ENCODE measurements at regions not wholly inside any gene's neighbourhood (a gene's known extent, or its start where the extent isn't known, plus 50 kb on each side); places are given as distances from the start of the nearest gene placed in this dataset.

GRCh38 chr2:215886022-215886421 lies 127.3 kb downstream of the MREG start:
- TF ChIP-seq, protein P1, sequence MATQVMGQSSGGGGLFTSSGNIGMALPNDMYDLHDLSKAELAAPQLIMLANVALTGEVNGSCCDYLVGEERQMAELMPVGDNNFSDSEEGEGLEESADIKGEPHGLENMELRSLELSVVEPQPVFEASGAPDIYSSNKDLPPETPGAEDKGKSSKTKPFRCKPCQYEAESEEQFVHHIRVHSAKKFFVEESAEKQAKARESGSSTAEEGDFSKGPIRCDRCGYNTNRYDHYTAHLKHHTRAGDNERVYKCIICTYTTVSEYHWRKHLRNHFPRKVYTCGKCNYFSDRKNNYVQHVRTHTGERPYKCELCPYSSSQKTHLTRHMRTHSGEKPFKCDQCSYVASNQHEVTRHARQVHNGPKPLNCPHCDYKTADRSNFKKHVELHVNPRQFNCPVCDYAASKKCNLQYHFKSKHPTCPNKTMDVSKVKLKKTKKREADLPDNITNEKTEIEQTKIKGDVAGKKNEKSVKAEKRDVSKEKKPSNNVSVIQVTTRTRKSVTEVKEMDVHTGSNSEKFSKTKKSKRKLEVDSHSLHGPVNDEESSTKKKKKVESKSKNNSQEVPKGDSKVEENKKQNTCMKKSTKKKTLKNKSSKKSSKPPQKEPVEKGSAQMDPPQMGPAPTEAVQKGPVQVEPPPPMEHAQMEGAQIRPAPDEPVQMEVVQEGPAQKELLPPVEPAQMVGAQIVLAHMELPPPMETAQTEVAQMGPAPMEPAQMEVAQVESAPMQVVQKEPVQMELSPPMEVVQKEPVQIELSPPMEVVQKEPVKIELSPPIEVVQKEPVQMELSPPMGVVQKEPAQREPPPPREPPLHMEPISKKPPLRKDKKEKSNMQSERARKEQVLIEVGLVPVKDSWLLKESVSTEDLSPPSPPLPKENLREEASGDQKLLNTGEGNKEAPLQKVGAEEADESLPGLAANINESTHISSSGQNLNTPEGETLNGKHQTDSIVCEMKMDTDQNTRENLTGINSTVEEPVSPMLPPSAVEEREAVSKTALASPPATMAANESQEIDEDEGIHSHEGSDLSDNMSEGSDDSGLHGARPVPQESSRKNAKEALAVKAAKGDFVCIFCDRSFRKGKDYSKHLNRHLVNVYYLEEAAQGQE (IDR thresholded peaks at IDR 0.05; ENCODE audit: insufficient replicate concordance, low read depth) = no peak
- TF ChIP-seq, protein P2, sequence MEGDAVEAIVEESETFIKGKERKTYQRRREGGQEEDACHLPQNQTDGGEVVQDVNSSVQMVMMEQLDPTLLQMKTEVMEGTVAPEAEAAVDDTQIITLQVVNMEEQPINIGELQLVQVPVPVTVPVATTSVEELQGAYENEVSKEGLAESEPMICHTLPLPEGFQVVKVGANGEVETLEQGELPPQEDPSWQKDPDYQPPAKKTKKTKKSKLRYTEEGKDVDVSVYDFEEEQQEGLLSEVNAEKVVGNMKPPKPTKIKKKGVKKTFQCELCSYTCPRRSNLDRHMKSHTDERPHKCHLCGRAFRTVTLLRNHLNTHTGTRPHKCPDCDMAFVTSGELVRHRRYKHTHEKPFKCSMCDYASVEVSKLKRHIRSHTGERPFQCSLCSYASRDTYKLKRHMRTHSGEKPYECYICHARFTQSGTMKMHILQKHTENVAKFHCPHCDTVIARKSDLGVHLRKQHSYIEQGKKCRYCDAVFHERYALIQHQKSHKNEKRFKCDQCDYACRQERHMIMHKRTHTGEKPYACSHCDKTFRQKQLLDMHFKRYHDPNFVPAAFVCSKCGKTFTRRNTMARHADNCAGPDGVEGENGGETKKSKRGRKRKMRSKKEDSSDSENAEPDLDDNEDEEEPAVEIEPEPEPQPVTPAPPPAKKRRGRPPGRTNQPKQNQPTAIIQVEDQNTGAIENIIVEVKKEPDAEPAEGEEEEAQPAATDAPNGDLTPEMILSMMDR (IDR thresholded peaks at IDR 0.05; ENCODE audit: insufficient read depth, low read length) = no peak

All from HL-60 (cell line).